Kidney capillary endothelial cell (primary cell): ENCODE measurements at regions not wholly inside any gene's neighbourhood (a gene's known extent, or its start where the extent isn't known, plus 50 kb on each side); places are given as distances from the start of the nearest gene placed in this dataset.
"Not testable (repeated sequence)": the region's sequence is repeated elsewhere in the genome, so short reads cannot be mapped to it uniquely, and the experiment has no call there.

Experiments
- DNase-seq: peaks from one replicate; pipeline ENCODE4 v3.0.0-alpha.2; 2018; ENCODE audit warnings: low spot score

DNA sequence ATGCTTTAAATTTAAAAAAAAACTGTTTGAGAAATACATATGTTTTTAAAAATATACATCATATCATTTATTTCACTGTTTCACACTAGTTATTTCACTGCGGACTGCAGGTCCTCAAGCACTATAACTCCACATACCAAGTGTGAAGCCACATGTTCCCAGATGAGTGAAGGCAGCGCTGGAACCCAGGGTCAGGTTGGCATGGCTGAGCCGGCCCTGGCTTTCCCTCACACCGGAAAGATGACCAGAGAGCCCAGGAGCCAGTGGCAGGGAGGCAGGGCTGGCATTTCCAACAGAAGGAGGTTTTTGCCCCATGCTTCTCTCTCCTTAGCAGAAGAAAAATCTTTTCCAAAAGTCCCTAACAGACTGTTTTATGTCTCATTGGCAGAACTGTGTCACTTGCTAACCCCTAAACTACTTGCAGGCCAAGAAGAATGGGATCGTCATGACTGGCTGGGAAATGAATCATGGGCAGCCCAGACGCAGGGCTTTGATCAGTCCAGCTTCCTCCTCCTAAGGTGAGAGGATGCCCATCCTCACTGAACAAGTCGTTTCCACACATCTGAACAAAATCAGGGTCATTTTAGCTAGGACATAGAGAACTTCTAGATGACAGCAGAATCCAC, 287.6 kb upstream of the HNRNPA3 start:
- peak; percentile 34 for DNase-seq

DNA sequence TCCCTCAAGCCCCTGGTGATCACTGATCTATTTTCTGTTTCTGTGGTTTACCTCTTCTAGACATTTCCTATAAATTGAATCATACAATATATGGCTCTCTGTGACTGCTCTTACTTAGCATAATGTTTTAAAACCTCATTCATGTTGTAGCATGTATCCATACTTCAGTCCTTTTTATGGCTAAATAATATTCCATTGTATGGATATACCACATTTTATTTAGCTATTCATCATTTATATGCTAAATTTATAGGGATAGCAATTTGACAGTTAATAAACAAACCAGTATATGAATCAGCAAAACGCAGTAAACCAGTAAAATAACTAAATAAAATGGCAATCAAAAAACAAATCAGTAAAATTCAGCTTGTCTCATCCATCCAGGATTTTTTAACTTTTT, 286.1 kb upstream of the HNRNPA3 start:
- DNase-seq = no peak

DNA sequence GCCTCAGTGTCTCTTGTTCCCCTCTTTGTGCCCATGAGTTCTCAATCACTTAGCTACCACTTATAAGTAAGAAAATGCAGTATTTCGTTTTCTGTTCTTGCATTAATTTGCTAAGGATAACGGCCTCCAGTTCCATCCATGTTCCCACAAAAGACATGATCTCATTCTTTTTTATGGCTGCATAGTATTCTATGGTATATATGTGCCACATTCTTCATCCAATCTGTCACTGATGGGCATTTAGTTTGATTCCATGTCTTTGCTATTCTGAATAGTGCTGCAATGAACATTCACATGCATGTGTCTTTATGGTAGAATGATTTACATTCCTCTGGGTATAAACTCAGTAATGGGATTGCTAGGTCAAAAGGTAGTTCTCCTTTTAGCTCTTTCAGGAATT, 283.2 kb upstream of the HNRNPA3 start:
- DNase-seq = not testable (repeated sequence)

DNA sequence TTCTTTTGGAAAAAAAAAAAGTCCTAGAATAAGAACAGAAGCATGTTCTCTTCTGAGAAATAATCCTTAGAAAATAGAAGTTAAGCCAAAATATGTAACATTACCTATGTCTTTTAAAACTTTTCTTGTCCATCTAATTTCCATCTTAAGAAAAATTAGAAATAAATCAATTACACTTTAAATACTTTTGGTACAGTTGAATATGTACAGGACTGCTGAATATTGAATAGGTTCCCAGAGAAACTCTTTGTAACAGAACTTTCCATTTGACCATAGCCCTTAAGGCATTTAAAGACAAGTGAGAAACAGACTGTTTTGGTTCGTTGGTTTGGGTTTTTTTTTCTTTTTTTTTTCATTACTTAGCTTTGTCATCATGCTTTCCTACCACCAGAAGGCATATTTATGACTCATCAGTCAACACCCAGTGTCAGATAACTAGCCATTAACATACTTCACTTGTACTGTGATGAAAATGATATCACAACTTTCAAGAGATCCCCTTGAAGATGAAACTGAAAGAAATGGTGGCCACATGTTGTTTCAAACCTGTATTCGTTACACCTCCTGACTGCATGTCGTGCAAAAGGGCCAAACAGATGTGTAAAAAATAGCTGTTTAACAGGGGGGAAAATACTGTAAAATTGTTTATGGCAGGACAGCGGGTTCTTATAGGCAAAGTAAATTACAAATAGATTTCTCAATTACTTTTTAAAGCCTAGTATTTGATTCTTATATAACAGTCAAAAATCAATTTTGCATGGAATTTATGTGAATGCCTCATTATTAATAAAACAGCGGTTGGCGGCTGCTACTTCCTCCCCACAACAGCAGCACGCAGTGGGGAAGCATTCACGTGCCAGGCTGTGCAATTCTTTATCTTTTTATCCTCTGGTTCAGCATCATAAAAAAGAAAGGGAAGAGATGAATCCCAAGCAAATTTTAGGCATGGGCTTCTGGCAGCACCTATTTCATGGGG, 280.7 kb upstream of the HNRNPA3 start:
- DNase-seq = no peak

DNA sequence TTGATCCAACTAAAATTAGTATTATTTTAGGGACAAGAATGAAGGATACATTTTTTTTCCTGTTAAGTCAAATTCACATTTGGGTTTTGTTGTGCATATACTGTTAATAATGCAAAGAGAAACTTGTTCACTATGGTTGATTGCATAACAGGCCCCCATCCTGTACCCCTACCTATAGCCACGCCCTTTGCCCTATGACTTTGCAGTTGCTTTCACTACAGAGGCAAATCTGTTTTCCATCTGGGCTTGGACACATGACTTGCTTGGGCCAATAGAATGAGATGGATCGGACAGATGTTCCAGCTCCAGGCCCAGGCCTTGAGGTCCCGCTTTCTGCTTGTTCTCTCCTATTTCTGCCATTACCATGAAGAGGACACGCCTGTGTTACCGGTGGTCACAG, 278.5 kb upstream of the HNRNPA3 start:
- no peak for DNase-seq

DNA sequence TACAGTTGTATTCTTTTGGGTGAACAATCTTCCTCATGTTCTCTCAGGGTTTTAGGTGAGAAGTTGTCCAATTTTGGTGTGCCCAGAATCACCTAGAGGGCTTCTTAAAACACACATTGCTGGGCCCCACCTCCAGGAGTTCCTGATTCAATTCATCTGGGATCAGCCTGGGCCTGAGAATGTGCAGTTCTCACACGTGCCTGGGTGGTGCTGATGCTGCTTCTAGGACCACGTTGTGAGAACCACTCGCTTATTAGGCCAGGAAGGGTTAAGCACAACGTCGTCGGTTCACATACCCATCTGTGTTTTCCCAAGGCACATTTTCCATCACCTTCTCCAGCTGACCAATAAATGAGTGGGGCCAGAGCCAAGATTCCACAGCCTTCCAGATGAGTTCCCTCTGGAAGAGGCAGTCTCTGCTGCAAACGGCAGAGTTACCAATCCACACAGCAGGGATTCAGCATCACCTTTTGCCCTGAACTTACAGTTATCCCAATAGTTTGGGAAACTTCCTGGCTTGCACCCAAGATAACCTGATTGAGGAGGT, 277.7 kb upstream of the HNRNPA3 start:
- DNase-seq = no peak

DNA sequence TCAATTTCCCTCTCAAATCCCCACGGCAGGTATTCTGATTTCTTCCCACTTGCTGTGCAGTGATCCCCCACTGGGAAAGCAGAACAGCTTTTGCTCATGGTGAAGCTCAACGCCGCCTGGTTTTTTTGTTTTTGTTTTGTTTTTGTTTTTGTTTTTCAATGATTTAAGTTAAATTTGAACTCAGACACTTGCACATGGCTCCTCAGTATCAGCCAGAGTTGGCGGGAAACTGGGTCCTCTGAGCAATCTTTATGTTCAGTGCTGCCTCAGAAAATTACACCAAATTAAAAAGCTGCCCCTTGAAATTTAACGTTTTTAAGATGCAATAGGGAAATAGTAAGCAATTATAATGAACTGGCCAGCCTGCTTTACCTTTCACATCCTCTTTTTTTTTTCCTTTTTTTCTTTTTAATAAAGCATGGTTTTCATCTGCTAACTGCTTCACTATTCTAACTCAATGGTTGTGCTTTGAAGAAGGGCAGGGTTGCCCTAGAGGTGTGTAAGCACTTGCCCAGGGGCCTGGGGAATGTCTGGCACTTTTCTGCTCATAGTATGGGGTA, 277.0 kb upstream of the HNRNPA3 start:
- DNase-seq = no peak

DNA sequence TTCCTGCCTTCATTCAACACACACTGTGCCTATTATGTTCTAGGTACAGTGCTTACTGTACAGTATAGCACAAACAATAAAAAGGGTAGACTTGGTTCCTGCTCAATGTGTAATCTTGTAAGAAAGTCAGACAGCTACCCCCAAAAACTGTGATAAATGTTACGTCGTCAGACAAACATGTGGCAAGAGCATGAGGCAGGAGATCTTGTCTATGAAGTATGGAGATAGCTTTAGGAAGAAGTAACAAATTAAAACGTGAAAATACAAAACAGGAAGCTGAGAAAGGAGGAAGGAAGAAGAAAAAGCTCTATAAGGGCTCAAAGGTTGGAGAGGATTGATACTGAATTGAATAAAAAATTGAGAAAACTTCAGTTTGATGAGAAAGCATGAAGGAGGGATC, 276.2 kb upstream of the HNRNPA3 start:
- no peak for DNase-seq

DNA sequence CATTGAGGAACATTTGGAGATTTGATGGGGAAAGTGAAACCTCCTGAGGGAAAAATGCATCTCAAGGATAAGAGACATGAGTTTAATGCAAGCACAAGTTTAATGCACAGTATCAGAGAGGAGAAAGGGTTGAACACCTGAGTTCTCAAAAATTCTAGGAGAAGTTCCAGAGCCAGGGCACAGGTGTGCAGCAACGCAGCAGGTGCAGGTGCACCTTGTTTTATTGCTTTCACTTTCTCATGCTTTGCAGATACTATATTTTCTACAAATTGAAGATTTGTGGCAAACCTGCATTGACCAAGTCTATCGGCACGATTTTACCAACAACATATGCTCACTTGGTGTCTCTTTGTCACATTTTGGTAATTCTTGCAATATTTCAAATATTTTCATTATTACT, 267.6 kb upstream of the HNRNPA3 start:
- DNase-seq = no peak

DNA sequence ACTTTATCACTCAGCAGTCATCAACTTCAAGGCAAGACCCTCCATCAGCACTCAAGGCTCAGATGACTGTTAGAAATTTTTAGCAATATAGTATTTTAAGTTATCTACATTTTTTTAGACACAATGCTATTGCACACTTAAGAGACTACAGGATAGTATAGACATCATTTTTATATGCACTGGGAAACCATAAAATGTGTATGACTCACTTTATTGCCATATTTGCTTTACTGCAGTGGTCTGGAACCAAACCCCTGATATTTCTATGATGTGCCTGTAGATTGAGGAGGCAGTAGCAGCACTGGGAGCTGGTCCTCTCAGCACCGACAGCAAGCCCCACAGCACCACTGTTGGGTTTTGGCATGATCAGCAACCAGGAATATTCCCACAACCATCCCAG, 264.8 kb upstream of the HNRNPA3 start:
- DNase-seq = no peak

DNA sequence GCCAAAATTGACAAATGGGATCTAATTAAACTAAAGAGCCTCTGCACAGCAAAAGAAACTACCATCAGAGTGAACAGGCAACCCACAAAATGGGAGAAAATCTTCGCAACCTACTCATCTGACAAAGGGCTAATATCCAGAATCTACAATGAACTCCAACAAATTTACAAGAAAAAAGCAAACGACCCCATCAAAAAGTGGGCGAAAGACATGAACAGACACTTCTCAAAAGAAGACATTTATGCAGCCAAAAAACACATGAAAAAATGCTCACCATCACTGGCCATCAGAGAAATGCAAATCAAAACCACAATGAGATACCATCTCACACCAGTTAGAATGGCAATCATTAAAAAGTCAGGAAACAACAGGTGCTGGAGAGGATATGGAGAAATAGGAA, 261.4 kb upstream of the HNRNPA3 start:
- not testable (repeated sequence) for DNase-seq

DNA sequence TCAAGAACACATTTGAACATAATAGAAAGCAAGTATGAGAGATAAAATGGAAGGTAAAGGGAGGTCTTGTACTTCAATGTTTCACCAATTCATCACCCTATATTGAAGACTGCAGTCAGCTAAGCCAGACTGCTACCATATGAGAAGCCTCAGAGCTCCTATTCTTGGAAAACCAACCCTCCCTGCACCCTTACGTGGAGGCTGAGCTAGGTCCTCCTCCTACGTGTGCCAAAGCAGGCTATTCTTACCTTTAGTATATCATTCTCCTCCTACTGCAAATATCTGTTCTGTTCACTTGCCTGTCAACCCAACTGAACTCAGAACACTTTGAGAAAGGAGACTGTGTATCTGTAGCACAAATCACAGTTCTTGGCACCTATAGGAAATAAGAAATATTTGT, 255.8 kb upstream of the HNRNPA3 start:
- DNase-seq = no peak

DNA sequence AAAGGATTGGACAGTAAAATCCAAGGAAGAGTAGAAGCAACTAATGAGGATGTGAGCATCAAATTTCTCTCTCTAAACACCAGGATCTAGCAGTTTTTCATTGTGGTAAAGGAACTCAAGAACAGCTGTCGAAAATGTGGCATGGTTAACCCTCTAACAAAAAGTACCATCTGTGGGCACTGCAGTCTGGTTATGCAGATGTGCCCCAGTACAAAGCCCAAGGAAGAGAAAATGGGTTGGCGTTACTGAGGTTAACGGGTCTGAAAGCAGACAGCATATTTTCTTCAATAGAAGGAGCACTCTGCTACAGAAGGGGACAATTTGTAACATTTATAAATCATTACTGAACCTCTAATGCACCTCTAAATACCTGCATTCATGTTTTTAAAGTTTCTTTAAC, 253.0 kb upstream of the HNRNPA3 start:
- no peak for DNase-seq

DNA sequence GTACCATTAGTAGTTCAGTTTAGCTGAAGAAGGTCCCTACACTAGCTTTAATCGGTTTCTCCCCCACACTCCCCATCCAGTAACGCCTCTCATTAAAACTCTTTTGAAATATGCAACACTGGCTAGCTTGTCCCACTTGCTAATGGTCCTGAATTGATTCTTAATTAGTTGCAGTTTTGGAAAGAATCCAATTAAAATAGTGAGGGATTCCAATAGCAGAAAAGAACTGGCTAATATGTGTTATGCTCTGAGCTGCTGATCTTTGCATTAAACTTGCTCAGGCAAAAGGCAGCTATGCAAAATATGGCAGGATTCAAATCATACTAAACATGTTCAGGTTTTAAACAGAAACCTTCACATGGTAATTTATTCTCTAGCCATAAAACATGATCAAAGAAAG, 252.5 kb upstream of the HNRNPA3 start:
- no peak for DNase-seq

DNA sequence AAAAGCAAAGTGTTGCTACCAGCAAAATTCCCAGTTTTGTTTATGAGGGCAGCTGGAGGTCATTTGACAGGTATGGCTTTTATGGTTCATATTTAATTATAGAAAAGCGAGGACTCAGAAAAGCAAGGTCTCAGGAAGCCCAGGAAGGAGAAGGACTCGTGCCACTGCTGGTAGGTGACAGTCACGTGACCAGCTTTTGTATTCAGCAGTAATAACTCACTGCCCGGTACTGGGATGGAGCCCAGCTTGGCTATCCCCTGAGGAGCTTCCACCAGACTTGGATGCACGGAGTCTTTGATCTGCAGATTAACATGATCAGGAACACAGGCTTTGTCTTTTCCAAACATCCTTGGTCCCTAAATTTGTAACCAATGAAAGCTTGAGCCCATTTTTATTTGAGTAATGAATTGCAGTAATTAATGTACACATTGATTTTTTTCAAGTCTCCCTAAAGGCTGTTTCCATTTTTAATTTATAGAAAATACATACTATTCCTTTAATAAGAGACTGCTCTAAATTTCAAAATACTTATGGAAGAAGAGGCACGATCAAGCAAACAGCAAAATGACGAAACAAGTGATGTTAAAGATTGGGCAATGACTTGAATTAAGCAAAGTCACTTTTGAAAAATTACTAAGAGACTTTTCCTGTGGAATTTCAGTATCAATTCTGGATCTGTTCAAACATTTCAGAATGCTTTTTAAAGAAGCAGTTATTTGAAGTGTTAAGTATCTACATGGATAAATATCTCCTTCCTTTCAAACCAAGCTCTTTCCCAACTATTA, 251.7 kb upstream of the HNRNPA3 start:
- DNase-seq = no peak

DNA sequence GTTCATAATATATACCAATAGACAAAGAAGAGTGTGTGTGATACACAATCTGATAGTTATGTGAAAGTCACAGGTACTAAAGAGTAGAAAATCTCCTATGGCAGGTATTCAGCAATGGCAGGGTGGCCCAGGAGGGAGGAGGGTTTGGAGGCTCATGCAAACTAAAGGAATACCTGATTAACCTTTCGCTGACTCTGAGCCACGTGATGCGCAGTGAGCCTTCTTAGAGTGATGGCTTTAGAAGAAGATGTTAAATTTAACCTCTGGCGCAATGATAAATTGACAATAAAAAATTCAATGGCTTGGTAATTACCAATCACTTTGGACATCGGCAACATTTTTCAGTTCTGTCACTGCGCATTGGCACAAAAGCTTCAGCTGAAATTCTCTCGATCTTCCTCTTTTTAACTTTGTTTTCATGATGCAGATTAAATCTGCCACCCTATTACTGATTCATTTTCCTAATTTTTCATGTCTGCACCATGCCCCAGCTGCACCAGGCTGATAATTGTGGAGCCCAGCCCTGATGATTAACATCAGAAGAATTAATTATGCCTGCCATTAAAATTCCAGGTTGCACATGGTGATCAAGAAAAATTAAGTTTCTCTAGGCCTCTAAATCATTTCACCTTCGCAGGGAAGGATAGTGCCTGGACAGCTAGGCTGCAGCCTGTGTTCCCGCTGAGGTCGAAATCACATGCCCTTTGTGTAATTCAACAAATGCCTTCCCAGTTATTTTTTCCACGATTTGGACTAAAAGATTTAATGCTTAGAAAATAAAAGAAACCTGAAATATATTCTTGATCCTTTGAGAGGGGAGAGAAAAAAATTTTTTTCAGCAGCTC, 250.6 kb upstream of the HNRNPA3 start:
- DNase-seq = no peak

DNA sequence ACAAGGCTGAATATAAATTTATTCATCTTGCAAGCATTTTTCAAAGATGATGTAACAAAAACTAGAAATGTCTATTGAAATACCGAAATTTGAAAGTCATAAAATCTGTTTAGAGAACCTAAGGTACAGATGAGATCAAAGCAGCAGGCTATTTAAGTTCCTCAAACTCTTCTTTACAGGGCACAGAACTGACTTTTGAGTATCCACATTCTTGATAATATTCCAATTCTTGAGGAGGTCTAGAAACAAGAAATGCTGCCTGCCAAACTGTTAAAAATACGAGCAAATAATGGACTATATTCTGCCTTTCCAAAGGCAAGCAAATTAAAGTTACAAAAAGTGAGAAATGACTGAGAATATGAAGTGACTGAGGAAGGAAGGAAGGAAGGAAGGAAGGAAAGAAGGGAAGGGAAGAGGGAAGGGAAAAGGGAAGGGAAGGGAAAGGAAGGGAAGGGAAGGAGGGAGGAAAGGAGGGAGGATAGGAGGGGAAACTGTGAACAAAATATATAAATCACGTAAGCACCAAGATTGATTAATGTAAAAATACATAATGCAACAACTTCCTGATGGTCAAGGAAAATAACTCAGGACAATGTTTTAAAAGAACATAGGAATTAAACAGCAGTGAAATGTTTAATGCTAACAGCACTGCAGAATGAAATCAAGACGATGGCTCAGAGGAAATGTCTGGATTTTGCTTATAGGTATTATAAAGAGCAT, 248.9 kb upstream of the HNRNPA3 start:
- DNase-seq = no peak

DNA sequence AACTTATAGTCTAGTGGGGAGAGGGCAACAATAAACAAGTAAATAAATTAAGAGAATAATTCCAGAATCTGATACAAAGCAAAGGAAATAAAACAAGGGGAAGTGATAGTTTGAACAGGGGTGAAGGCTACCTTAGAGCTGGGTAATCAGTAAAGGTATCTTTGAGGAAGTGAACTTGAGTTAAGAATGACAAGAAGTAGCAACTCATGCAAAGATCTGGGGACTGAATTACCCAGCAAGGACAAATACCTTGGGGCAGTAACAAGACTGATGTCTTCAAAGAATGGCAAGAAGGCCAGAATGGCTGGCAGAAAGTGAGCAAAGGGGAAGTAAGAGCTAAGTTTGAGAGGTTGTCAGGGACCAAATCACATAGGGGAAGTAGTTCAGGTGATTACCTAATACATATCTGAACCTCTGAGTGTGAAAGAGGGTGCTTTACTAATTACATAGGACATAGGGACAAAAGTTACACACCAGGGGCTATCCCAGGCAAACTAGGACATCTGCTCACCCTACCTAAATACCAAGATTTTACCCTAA, 244.6 kb upstream of the HNRNPA3 start:
- DNase-seq = no peak

DNA sequence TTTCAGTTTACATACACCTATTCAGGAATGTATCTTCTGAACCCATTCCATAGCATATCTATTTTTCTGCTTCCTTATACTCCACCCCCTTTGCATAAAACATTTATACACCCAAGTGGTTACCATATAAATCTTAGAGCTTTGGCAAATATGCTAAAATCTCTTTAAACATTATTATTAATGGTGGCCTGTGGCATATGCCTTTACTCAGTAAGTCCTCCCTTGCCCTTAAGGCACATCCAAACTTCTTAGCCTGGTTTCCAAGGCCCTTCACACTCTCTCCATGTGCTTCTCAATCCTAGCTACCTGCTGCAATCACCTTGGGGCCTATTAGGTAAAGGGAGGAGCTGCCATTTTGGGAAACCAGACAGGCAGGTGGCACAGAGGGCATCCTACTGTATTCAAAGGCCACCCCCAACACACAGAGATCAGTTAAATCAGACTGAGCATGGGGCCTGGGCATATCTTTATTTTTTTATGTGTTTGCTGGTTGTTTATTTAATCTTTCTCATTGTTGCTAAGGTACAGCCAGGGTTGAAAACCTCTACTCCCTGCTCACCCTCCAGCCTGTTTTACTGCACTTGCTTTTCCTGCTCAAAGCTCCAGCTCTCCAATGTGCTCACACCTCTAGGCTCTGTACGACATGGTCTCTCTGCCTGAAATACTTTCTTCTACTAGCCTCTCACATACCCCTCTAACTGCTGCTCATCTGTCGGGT, 242.8 kb upstream of the HNRNPA3 start:
- no peak for DNase-seq
